Lower leg skin (tissue), 4 donors: ENCODE measurements at regions not wholly inside any gene's neighbourhood (a gene's known extent, or its start where the extent isn't known, plus 50 kb on each side); places are given as distances from the start of the nearest gene placed in this dataset.

Experiments used
- DNase-seq, 2 donors: peaks; one replicate each; pipeline ENCODE4 v3.0.0-alpha.2; 2019; ENCODE audit warnings: low spot score in 2 of 2
- H3K4me3 ChIP-seq: fragments of 200-600 bp; sonication (generic); 2 replicates; pipeline ENCODE4 v1.5.1; 2017; ENCODE audit warnings: mild to moderate bottlenecking, low read depth; ENCODE audit not compliant: poor library complexity, severe bottlenecking
- CTCF ChIP-seq, 3 donors: fragments of 450-650 bp; IDR thresholded peaks; one replicate each; pipeline ENCODE4 v1.5.1; 2016; ENCODE audit warnings: antibody characterized with exemption in 3 of 3, mild to moderate bottlenecking in 3 of 3, moderate library complexity in 2 of 3
- POLR2A ChIP-seq, 2 donors: fragments of 450-650 bp; IDR thresholded peaks; one replicate each; pipeline ENCODE4 v1.6.1; 2016 to 2017; ENCODE audit warnings: antibody characterized with exemption in 2 of 2, mild to moderate bottlenecking in 1 of 2, moderate library complexity in 1 of 2
- WGBS, 2 donors: methylation state at CpG; one replicate each; pipeline ENCODE4 v1.1.5; 2018; 5-methylcytosine and 5-hydroxymethylcytosine counted together
- intact Hi-C: fragments of 100-400 bp; cut with DNase I; formaldehyde crosslinking; loops from one replicate; pipeline ENCODE4 v1.15.0; 2023; ENCODE audit warnings: low total_unique reads

GRCh38 chr13:84686973-84687372, 804.7 kb upstream of the SLITRK1 start:
- 87 to 90% methylated on average over 5 of the region's 5 CpGs for WGBS, 2 donors
- TF ChIP-seq POLR2A (IDR thresholded peaks at IDR 0.05) (no peak), CTCF (IDR thresholded peaks at IDR 0.05) (no peak)
- intact Hi-C loops: no loop called here
- DNase-seq: no peak
- no peak overlapping the region for H3K4me3 ChIP-seq

- no peak overlapping the region for H3K4me3 ChIP-seq
- no peak for DNase-seq
- TF ChIP-seq POLR2A (IDR thresholded peaks at IDR 0.05) (no peak), CTCF (IDR thresholded peaks at IDR 0.05) (no peak)
- intact Hi-C loops: no loop called here
- 64 to 80% methylated on average over 1 of the region's 1 CpG for WGBS, 2 donors
These were observed 804.2 kb upstream of the SLITRK1 start for GRCh38 chr13:84686458-84686857.

- TF ChIP-seq POLR2A (IDR thresholded peaks at IDR 0.05): no peak
- no peak for TF ChIP-seq CTCF (IDR thresholded peaks at IDR 0.05)
- no peak overlapping the region for H3K4me3 ChIP-seq
- WGBS, 2 donors: 80 to 82% methylated on average over 6 of the region's 6 CpGs
- intact Hi-C loops: no loop called here
- DNase-seq: no peak
These were observed 802.5 kb upstream of the SLITRK1 start for GRCh38 chr13:84684804-84685203.

- no peak for DNase-seq
- intact Hi-C loops: no loop called here
- no peak overlapping the region for H3K4me3 ChIP-seq
- 46 to 54% methylated on average over 3 of the region's 3 CpGs for whole genome bisulfite sequencing, 2 donors
- TF ChIP-seq POLR2A (IDR thresholded peaks at IDR 0.05): no peak
- TF ChIP-seq CTCF (IDR thresholded peaks at IDR 0.05): no peak
These were observed 801.9 kb upstream of the SLITRK1 start for GRCh38 chr13:84684048-84684662.

GRCh38 chr13:84683448-84683847, 801.2 kb upstream of the SLITRK1 start:
- intact Hi-C loops: no loop called here
- DNase-seq: no peak
- no peak overlapping the region for H3K4me3 ChIP-seq
- no peak for TF ChIP-seq POLR2A (IDR thresholded peaks at IDR 0.05)
- TF ChIP-seq CTCF (IDR thresholded peaks at IDR 0.05): no peak

- TF ChIP-seq CTCF (IDR thresholded peaks at IDR 0.05) (no peak), POLR2A (IDR thresholded peaks at IDR 0.05) (no peak)
- no peak overlapping the region for H3K4me3 ChIP-seq
- intact Hi-C loops: no loop called here
- DNase-seq: no peak
- 86% methylated on average over 2 of the region's 2 CpGs for WGBS, 2 donors
These were observed 795.6 kb upstream of the SLITRK1 start for GRCh38 chr13:84677836-84678235.
